Right renal cortex interstitium (tissue), 3 donors: ENCODE measurements at regions not wholly inside any gene's neighbourhood (a gene's known extent, or its start where the extent isn't known, plus 50 kb on each side); places are given as distances from the start of the nearest gene placed in this dataset.
"Not testable (repeated sequence)": the region's sequence is repeated elsewhere in the genome, so short reads cannot be mapped to it uniquely, and the experiment has no call there.

Experiments used
- DNase-seq, 3 donors: peaks; one replicate each; pipeline ENCODE4 v3.0.0-alpha.2; 2013; ENCODE audit warnings: low read depth in 3 of 3, low spot score in 2 of 3

- no peak for DNase-seq
Measured at GRCh38 chr5:167393358-167393757, 898.1 kb upstream of the WWC1 start.

GRCh38 chr5:167402671-167403070 lies 888.8 kb upstream of the WWC1 start:
- DNase-seq = no peak

- DNase-seq = no peak
Measured at GRCh38 chr5:167406513-167406912, 884.9 kb upstream of the WWC1 start.

DNA sequence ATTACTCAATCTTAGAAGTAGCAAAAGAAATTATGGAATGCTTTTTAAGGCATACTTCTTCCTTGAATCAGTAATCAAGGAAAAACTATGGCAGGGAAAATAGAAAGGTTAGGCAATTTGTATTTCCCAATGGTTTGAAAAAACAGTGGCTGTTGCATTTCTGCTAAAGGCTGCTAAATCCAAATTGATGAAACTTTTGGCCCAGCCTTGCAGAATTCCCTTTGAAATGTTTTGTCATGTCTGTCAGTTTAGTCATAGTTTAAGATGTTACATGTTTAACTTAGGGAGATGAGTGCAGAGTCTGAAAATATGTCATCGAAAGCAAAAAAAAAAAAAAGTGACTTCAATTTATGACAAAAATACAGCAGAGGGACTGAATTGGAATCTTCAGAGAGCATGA lies 878.9 kb upstream of the WWC1 start:
- no peak for DNase-seq

DNA sequence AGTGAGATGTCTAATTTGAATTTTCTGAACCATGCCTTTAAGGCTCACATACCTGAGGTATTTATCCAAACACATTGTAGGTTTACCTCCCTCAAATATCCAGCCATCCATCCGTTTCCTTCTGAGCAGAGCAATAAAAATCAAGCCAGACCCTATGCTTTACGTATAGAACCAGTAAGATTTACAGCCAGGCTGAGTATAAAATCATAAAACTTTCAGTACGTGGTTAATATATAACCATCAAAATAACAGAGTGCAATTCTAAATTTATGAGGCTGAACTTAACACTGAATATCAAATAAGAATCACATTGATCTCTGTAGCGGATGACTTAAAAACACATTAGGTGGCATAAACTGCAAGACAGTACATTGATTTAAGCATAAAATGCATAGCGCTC lies 877.9 kb upstream of the WWC1 start:
- peak in 2 of 3 donors; percentile 15 to 16 for DNase-seq

- no peak for DNase-seq
Measured at GRCh38 chr5:167414611-167415010, 876.8 kb upstream of the WWC1 start.

DNA sequence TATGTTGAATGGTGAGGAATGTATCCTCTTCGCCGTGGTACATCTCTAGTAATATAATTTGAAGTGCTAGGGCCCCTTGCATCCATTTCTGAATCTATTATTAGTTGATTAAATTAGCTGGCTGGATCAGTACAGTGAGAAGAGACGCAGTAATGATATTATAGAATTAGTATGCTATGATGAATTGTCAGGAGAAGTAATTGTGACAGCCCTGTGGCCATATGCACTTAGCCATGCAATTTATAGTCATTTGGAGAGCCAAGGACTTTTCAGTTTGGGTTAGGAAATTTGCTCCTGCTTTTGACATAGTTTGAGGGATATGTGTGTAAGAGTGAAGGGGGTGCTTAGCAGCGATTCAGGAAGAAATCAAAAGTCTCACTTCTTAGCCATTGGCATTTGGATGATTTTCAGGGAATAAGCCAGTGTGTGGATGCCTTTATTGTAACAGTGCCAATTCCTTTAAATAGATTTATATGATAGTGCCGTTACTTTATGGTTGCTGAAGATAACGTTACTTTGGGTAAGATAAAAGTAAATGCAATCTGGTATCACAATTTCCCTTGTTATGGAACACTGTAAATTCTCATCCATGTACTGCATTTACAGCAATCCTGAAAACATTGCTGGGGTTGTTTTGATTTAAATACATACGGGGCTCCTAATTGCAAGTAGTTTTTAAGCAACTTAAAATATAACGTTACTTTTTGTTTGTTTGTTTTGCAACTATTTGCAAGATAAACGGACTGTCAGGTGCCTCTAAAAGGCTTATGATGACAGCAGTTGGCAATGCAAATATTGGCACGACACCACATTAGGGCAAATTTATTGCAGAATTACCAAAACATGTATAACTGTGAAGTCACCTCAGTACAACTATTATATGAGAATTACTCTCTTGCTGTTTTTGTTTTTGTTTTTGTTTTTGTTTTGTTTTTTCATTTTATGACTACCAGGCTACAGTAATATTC lies 875.4 kb upstream of the WWC1 start:
- no peak for DNase-seq

DNA sequence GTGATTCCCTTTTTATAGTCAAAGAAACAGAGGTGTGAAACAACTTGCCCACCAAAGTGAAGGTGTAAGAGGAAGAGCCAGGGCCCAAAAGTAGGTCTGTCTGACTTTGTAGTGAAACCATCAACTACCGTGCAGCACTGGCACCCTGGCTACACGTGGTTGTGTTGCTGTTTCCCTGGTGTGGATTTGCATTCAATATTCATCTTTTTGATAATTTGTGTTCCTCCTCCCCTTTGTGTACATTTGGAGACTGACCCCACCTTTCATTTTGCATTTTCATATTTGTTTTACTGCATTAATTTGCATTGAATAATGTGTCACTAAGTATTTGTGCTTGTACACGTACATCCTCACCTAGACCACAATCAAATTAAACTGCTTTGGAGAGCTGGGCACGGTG lies 873.8 kb upstream of the WWC1 start:
- DNase-seq = no peak

DNA sequence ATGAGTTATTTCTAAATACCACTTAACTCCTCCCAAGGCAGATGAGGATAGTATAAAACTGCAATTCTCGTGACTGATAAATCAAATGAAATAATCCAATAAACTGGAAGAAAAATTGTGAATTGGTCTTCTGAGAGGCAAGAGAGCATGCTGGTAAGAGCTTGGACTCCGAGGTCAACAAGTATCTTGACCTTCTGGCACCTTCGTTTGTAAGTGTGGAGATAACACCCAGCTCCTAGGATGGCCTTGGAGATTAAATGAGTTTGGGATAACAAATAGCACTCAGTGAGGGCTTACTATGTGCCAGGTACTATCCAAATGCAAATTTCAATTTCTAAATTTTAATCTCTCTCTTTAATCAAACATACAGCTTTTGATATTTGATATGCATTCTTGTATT lies 866.3 kb upstream of the WWC1 start:
- DNase-seq = no peak

- DNase-seq = no peak
Measured at GRCh38 chr5:167426501-167426900, 864.9 kb upstream of the WWC1 start.

DNA sequence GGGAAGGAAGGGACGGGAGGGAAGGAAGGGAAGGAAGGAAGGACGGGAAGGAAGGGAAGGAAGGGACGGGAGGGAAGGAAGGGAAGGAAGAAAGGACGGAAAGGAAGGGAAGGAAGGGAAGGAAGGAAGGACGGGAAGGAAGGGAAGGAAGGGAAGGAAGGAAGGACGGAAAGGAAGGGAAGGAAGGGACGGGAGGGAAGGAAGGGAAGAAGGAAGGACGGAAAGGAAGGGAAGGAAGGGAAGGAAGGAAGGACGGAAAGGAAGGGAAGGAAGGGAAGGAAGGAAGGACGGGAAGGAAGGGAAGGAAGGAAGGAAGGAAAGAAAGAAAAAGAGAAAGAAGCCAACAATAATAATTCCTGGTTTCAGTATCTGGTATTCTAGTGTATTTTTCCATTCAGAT lies 863.8 kb upstream of the WWC1 start:
- not testable (repeated sequence) for DNase-seq

- no peak for DNase-seq
Measured at GRCh38 chr5:167440846-167441245, 850.6 kb upstream of the WWC1 start.

- DNase-seq = no peak
Measured at GRCh38 chr5:167442922-167443321, 848.5 kb upstream of the WWC1 start.

DNA sequence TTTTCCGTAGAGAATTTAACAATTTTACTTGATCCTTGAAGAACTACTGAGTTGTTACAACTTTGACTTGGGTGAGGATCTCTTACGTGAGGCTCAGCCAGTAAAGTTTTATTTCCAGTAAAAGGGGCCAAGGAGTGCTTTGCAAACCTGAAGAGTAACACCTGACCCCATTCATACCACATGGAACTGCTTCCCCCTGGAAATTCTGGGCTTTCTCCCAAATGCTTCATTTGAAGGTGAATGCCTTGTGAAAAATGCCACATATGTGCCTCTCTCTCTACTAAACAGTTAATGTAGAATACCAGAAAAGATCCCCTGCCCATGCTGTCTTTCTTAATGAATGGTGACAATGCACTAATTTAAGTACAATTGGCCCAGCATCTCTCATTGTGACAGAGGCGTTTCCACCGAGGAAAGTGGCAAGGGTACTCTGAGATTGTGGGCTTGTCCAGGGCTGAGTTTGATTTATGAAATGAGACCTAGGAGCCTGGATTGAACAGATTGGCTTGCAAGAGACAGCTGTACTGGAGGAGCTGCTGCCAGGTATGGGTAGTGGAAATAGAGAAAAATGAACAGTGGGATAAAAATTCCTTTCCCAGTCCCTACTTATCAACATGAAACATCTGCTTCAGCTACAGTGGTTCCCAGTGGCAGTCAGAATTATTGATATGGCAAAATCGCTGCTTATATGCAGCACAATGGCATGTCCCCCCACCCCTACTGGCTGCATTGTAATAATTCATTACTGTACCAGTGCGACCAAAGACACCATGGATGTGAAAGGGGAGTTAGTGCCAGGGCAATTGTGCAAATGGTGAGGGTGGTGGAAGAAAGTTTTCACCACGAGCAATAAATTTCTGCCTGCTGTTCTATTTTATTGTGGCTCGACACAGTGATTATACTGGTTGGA lies 843.7 kb upstream of the WWC1 start:
- DNase-seq = no peak

GRCh38 chr5:167448376-167448775 lies 843.1 kb upstream of the WWC1 start:
- no peak for DNase-seq

DNA sequence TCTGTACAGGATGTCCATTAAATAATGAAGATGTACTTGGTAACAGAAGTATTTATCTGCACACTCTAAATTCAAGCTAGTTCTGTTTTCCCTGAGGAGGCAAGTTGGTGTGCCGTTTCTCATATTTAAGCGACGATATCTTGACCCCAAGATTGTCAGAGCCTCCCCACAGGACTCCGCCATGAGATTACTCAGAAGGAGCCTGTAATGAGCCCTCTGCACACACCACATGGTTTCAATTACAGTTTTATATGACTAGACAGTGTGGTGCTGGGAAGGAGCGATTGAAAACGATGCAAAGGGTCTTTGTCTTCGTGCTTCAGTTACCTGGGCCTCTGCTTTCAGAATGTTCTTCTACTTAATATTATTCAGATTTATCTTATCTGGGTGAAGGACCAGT lies 840.4 kb upstream of the WWC1 start:
- DNase-seq = no peak

DNA sequence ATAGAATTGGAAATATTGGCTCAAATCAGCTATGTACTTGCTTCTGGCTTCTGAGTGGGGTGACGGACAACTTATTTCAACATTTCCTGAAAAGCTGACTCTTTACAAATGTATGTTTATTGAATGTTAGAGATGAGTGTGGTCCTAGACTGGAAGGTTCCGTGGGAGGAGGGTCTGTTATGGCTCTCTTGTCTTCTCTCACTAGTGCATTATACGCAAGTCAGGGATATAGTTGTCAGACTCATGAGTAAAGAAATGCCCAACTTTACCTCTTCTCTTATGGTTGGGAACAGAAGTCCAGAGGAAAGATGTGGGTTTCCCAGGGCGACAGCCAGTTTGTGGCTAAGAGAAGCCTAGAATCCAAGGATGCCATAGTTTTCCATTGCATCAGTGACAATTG lies 839.3 kb upstream of the WWC1 start:
- no peak for DNase-seq

- DNase-seq = no peak
Measured at GRCh38 chr5:167453246-167454030, 838.0 kb upstream of the WWC1 start.

DNA sequence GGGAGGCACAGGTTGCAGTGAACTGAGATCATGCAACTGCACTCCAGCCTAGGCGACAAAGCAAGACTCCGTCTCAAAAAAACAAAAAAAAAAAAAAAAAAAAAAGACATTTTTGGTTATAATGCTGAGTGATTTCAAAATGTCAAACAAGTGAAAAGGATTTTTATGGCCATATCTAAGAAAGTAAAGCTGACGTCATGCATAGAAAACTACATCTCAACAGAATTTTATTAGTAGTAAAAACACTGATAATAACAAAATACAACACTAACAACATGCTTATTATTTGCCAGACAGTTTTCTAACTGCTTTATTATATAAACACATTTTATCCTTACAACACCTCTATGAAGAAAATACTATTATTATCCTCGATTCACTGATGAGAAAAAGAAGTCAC lies 833.0 kb upstream of the WWC1 start:
- no peak for DNase-seq

DNA sequence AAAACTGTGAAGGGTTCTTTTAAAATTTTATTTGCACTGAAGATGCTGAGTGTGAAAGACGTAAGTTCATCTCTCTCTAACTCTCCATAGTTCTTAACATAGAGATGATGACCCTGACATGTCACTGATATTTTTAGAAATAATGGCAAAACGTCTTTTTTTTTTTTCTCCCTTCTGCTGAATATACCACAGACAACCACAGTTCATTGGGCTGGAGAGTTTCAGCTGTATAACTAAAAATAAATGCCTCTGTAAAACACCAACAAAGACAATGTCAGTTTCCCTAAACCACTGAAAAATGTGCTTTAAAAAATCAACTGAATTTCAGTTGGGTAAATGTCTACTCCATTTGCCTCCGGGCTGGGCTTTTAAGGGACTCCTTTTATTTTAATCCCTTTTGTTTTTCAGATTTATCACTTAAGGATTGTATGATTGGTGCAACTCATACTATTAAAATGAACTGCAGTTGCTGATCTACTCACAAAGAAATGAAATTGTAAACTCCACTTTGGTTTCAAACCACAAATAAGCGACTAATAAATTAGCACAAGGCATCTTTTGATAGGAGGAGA lies 830.9 kb upstream of the WWC1 start:
- no peak for DNase-seq
